ENCODE measurements at regions not wholly inside any gene's neighbourhood (a gene's known extent, or its start where the extent isn't known, plus 50 kb on each side); places are given as distances from the start of the nearest gene placed in this dataset.

GRCh38 chr21:14737284-14737691, 191.2 kb upstream of the SAMSN1 start:
- TF ChIP-seq, protein P1, sequence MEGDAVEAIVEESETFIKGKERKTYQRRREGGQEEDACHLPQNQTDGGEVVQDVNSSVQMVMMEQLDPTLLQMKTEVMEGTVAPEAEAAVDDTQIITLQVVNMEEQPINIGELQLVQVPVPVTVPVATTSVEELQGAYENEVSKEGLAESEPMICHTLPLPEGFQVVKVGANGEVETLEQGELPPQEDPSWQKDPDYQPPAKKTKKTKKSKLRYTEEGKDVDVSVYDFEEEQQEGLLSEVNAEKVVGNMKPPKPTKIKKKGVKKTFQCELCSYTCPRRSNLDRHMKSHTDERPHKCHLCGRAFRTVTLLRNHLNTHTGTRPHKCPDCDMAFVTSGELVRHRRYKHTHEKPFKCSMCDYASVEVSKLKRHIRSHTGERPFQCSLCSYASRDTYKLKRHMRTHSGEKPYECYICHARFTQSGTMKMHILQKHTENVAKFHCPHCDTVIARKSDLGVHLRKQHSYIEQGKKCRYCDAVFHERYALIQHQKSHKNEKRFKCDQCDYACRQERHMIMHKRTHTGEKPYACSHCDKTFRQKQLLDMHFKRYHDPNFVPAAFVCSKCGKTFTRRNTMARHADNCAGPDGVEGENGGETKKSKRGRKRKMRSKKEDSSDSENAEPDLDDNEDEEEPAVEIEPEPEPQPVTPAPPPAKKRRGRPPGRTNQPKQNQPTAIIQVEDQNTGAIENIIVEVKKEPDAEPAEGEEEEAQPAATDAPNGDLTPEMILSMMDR (IDR thresholded peaks at IDR 0.05; ENCODE audit: low read depth, low read length) = no peak
- no peak for TF ChIP-seq POLR2A (IDR thresholded peaks at IDR 0.05; ENCODE audit: extremely low read depth, insufficient read length)
